ENCODE measurements at regions not wholly inside any gene's neighbourhood (a gene's known extent, or its start where the extent isn't known, plus 50 kb on each side); places are given as distances from the start of the nearest gene placed in this dataset.

GRCh38 chr3:5657106-5657505, 469.6 kb downstream of the EDEM1 start:
- Histone ChIP-seq H3K36me3 (ENCODE audit: control insufficient read depth, insufficient read depth, low read length) (no peaks in the 10 kb centered on the region), H3K9me3 (replicated peaks; ENCODE audit: control insufficient read depth, insufficient read depth, low read depth, low read length) (no peaks in the 10 kb centered on the region), H3K27me3 (ENCODE audit: control insufficient read depth in 2 of 2, insufficient read depth in 2 of 2, low read length in 2 of 2) (no peaks in the 10 kb centered on the region), H3K9me1 (ENCODE audit: control insufficient read depth, insufficient read depth, low read length) (no peaks in the 10 kb centered on the region), H3K79me2 (ENCODE audit: control insufficient read depth, insufficient read depth, low read length) (no peaks in the 10 kb centered on the region), H3K27ac (ENCODE audit: extremely low read depth, low read depth, low read length) (no peak overlapping the region), H3K4me2 (ENCODE audit: insufficient read depth, low read length) (no peak overlapping the region), H4K20me1 (replicated peaks; ENCODE audit: control insufficient read depth, insufficient read depth, low read length) (no peaks in the 10 kb centered on the region), H2AFZ (ENCODE audit: low read depth, low read length) (no peak overlapping the region), H3K9ac (ENCODE audit: insufficient read depth in 1 of 2, low read depth in 2 of 2, low read length in 2 of 2) (no peak overlapping the region), H3K4me3 (no peak overlapping the region), H3K4me1 (replicated peaks in 1 of 2; ENCODE audit: control insufficient read depth in 2 of 2, insufficient read depth in 2 of 2, low read length in 2 of 2) (no peaks in the 10 kb centered on the region)
- no peak for FAIRE-seq
- no peak for ATAC-seq
- WGBS (ENCODE audit: insufficient coverage, low coverage, missing lambda C conversion rate): 8% methylated on average over 5 of the region's 5 CpGs
- no peak for DNase-seq (ENCODE audit: extremely low read depth in 1 of 4, low spot score in 3 of 4)
- CTCF ChIA-PET (ENCODE audit: low intra/inter-chr PET ratio): no interaction called here
- in situ Hi-C loops (cut with MboI): no loop called here
- intact Hi-C loops (cut with micrococcal nuclease): no loop called here
- BruUV-seq (replicated peaks): no TSS peak
- TF ChIP-seq CEBPB (tag; IDR thresholded peaks at IDR 0.05) (peak; percentile 14; the same call in 1 of the 2 replicates), ARID3B (CRISPR knock-in tag; IDR thresholded peaks at IDR 0.05; ENCODE audit: borderline replicate concordance) (no peak)
- POLR2A ChIA-PET: interaction anchor here (1.1 kb wide), 1 partner anchor 8 kb away, joined by 3 read pairs; no protein-coding TSS in a partner anchor

- in situ Hi-C loops (cut with MboI) (no loop called here), intact Hi-C loops (cut with micrococcal nuclease) (no loop called here)
- H3K9ac ChIP-seq (ENCODE audit: insufficient read depth in 1 of 2, low read depth in 2 of 2, low read length in 2 of 2): no peak overlapping the region
- no peak overlapping the region for H3K4me2 ChIP-seq (ENCODE audit: insufficient read depth, low read length)
- no peaks in the 10 kb centered on the region for H3K4me1 ChIP-seq (replicated peaks in 1 of 2; ENCODE audit: control insufficient read depth in 2 of 2, insufficient read depth in 2 of 2, low read length in 2 of 2)
- no peaks in the 10 kb centered on the region for H3K79me2 ChIP-seq (ENCODE audit: control insufficient read depth, insufficient read depth, low read length)
- H3K9me3 ChIP-seq (replicated peaks; ENCODE audit: control insufficient read depth, insufficient read depth, low read depth, low read length): no peaks in the 10 kb centered on the region
- H2AFZ ChIP-seq (ENCODE audit: low read depth, low read length): no peak overlapping the region
- POLR2A ChIA-PET: no interaction called here
- H3K27me3 ChIP-seq (ENCODE audit: control insufficient read depth in 2 of 2, insufficient read depth in 2 of 2, low read length in 2 of 2): no peaks in the 10 kb centered on the region
- no peak for ATAC-seq
- CTCF ChIA-PET (ENCODE audit: low intra/inter-chr PET ratio): interaction anchor here (0.7 kb wide), 1 partner anchor 34 kb away, joined by 3 read pairs; no protein-coding TSS in a partner anchor
- H3K36me3 ChIP-seq (ENCODE audit: control insufficient read depth, insufficient read depth, low read length): no peaks in the 10 kb centered on the region
- FAIRE-seq: no peak
- BruUV-seq (replicated peaks): no TSS peak
- WGBS (ENCODE audit: insufficient coverage, low coverage, missing lambda C conversion rate): 4% methylated on average over 1 of the region's 1 CpG
- no peaks in the 10 kb centered on the region for H3K9me1 ChIP-seq (ENCODE audit: control insufficient read depth, insufficient read depth, low read length)
- no peak overlapping the region for H3K27ac ChIP-seq (ENCODE audit: extremely low read depth, low read depth, low read length)
- DNase-seq (ENCODE audit: extremely low read depth in 1 of 4, low spot score in 3 of 4): no peak
- H4K20me1 ChIP-seq (replicated peaks; ENCODE audit: control insufficient read depth, insufficient read depth, low read length): no peaks in the 10 kb centered on the region
- TF ChIP-seq ATF6 (CRISPR knock-in tag; IDR thresholded peaks at IDR 0.05) (no peak), ATF7 (IDR thresholded peaks at IDR 0.05) (no peak), PHB (CRISPR knock-in tag; IDR thresholded peaks at IDR 0.05) (no peak), ZNF695 (CRISPR knock-in tag; IDR thresholded peaks at IDR 0.05) (no peak), GATA2 (CRISPR knock-in tag; IDR thresholded peaks at IDR 0.05) (no peak), MAZ (CRISPR knock-in tag; conservative IDR thresholded peaks at IDR 0.05 in 1 of 2, IDR thresholded peaks at IDR 0.05 in 1 of 2) (no peak), KDM2B (CRISPR knock-in tag; IDR thresholded peaks at IDR 0.05) (no peak), MTA1 (IDR thresholded peaks at IDR 0.05; ENCODE audit: borderline replicate concordance) (no peak)
- H3K4me3 ChIP-seq: no peak overlapping the region
Measured at GRCh38 chr3:5663601-5664000, 476.1 kb downstream of the EDEM1 start.
